Activated CD8-positive, alpha-beta memory T cell treated with anti-CD3 and anti-CD28 coated beads, Interleukin-2, amount 50 U/mL, for 1 hour (primary cell): ENCODE measurements at regions not wholly inside any gene's neighbourhood (a gene's known extent, or its start where the extent isn't known, plus 50 kb on each side); places are given as distances from the start of the nearest gene placed in this dataset.
"Not testable (repeated sequence)": the region's sequence is repeated elsewhere in the genome, so short reads cannot be mapped to it uniquely, and the experiment has no call there.

Experiments used
- DNase-seq: peaks from one replicate; pipeline ENCODE4 v3.0.0-alpha.2; 2020; ENCODE audit errors: extremely low read depth

- no peak for DNase-seq
Observed at GRCh38 chr5:67985686-67986387, 229.7 kb upstream of the PIK3R1 start.

GRCh38 chr5:67984546-67984945 lies 231.0 kb upstream of the PIK3R1 start:
- DNase-seq, result no peak

DNA sequence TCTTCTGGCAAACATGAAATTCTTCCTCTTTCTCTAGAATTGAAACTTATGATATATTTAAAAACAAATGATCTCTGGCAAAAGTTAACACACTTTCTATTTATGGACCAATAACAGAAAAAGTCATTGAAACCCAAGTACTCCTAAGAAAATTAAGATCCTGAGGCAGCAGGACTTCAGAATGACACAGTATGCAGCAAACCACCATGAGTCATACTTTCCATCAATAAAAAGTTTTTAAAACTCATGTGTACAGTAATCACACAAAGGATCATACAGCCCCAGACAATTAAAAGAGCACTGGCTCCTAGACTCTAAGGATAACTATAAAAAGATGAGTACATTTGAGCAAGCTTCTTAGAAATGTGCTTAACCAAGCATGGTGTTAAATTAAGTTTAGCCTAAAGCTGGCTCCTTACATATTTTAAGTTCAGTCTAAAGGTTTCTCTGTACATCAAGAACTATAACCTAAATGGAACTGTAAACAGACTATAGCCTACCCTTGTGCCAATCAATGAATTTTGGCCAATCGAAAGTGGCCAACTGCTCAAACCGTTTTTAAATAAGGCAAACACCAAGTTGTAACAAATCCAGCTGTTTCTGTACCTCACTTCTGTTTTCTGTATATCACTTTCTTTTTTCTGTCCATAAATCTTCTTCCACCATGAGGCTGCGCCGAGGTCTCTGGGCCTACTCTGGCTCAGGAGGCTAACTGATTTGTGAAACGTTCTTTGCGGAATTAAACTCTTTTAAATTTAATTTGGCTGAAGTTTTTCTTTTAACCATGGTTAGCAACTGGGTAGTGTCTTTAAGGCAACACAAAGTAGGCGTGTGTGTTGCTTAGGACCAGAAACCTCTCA lies 232.1 kb upstream of the PIK3R1 start:
- DNase-seq, result no peak

- DNase-seq, result not testable (repeated sequence)
Observed at GRCh38 chr5:67982160-67982559, 233.4 kb upstream of the PIK3R1 start.

DNA sequence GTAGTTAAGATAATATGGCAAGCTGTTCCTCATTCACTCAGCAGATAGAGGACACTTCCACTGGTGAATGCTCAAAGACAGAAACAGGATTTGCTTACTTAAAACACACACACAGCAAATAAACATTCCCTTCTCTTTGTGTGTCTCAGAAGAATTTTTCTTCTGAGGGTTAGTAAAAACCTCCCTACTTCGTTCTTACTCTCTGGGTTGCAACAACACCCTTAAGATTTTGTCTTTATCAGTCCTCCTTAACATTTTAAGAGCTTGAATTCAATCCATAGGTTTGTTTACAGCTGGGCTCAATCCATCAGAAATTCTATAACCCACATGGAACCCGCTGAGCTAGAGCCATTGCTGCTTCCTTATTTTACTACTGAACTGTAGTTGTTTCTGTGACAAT lies 237.4 kb upstream of the PIK3R1 start:
- no peak for DNase-seq

GRCh38 chr5:67976891-67977601 lies 238.5 kb upstream of the PIK3R1 start:
- DNase-seq, result no peak

- no peak for DNase-seq
Observed at GRCh38 chr5:67976181-67976580, 239.4 kb upstream of the PIK3R1 start.

GRCh38 chr5:67974471-67974870 lies 241.1 kb upstream of the PIK3R1 start:
- DNase-seq, result no peak

DNA sequence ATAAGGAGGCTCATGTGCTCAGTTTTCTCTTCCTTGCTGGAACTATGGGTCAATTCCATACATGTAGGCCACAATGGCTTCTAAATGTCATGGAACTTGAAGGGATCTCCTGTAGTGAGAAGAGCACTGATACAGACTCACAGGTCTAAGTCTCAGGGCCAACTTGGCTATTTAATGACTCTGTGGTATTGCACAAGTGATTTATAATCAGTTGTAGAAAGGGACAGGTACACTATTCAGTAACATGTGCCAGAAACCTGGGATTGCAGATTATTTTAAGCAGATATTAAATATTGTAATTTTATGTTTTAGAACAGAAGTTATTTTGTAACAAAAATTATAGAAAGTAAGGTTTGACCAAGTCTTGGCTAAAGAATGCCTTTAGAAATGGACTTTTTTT lies 241.5 kb upstream of the PIK3R1 start:
- DNase-seq, result no peak

DNA sequence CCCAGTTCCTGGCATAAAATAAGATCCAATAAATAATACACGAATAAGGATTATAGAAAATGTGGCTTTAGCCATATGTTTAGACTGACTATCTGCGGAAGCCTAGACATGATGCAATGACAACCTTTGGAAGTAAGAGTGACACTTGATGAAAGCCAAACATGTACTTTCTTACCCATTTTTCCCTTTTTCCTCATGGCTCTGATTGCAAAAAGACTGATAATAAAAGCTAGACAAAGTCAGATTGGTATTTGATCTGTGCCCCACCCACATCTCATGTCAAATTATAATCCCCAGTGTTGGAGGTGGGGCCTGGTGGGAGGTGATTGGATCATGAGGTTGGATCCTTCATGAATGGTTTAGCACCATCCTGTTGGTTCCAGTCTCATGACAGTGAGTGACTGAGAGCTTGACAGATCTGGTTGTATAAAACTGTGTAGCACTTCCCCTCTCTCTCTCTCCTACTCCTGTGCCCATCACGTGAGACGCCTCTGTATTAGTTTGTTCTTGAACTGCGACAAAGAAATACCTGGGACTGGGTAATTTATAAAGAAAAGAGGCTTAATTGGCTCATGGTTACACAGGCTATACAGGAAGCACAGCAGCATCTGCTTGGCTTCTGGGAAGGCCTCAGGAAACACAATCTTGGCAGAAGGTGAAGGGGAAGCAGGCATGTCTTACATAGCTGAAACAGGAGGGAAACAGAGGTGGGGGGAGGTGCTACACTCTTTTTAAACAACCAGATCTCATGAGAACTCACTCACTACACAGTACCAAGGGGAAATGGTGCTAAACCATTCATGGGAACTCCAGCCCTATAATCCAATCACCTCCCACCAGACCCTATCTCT lies 243.4 kb upstream of the PIK3R1 start:
- no peak for DNase-seq

DNA sequence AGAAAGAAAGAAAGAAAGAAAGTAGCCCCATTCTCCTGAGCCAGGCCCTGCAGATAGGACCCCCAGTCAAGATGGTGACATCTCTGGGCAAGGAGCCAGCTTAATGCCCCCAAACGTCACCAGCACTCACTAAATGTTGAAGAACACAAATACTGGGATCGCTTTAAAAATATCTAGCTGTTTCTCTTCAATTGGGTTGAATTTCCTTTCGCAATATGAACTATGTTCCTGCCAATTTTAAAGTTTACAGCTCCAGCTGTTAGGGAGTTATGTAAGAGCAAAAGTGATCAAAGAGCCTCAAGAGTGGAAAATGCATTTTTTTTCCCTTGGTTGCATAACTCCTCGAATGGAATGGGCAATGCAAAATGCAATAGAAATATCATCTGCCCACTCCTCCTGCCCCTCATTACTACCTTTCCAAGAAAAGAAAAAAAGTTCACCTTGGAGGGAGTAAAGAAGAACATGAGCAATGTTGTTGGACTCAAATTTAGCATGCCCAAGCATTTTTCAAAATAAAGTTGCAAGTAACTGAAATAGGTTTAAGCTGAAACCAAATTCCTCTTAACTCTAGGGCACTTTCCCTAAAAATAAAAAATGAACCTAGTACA lies 244.2 kb upstream of the PIK3R1 start:
- no peak for DNase-seq

- no peak for DNase-seq
Observed at GRCh38 chr5:67969631-67970030, 245.9 kb upstream of the PIK3R1 start.

DNA sequence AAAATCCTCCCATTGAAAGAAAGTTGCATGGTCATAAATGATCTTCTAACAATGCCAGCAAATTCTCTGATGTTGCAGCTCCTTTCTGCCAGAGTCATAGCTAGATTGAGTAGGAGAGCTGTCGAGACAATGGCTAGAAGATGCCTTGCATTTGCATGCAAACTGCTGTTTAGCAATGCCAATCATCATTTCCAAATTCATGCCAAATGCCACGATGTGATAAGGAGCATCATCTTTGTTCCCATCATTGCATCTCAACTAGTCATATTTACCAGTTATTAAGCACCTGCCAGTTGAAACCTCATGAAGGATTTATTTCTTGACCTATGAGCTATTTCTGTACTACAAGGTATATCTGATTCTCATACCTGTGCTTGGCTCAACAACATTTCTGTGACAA lies 246.4 kb upstream of the PIK3R1 start:
- DNase-seq, result no peak

- DNase-seq, result no peak
Observed at GRCh38 chr5:67966712-67967111, 248.8 kb upstream of the PIK3R1 start.

GRCh38 chr5:67964619-67965018 lies 250.9 kb upstream of the PIK3R1 start:
- DNase-seq, result no peak

DNA sequence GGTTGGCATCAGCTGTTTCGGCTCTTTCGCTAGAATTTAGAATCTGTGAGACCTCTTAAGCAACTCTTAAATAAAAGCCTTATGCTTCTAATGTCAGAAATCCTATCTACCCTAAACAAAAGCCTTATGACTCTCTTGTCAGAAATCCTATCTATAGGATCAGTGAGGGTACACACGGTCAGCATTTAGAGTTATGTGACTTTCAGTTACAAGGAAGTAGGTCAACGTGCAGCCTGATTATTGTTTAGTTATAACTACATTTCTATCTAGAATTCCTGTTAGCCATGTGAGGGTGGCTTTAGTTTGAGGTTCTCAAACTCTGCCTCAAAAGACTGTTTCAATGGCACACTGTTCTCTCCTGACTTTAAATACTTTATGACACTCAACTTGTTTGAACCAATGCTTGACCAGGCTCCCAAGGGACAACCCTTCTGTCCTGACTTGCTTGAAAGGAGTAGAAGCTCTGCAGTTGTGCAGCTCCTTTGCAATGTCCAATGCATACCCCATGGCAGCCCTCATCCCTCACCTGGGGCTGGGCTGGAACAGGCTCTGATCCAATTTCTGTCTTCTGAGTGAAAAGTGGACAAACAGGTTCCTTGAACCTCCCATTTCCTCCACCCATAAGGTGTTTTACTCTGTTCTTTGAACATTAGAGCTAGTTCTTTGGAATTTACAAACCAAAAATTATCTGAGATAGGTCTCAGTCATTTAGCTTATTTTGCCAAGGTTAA lies 251.6 kb upstream of the PIK3R1 start:
- DNase-seq, result no peak

DNA sequence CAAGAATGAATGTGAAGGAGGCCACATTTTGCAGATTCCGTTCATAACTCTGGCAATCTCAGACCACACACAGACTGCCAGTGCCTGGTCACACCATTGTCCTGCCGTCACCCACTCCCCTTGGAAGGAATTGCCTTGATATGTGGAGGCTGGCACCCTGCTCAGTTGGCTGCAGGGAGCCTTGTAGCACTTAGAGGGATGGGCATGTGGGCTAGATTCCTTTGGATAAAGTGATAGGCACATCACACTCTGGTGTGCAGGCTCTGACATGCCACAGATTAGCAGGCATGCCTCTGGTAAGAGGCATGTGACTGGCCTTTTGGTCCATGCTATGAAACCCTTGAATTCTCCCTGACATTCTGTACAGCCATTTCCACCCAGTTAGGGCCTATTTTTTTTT lies 254.6 kb upstream of the PIK3R1 start:
- no peak for DNase-seq

GRCh38 chr5:67957374-67957773 lies 258.2 kb upstream of the PIK3R1 start:
- no peak for DNase-seq

GRCh38 chr5:67954351-67954750 lies 261.2 kb upstream of the PIK3R1 start:
- DNase-seq, result no peak

DNA sequence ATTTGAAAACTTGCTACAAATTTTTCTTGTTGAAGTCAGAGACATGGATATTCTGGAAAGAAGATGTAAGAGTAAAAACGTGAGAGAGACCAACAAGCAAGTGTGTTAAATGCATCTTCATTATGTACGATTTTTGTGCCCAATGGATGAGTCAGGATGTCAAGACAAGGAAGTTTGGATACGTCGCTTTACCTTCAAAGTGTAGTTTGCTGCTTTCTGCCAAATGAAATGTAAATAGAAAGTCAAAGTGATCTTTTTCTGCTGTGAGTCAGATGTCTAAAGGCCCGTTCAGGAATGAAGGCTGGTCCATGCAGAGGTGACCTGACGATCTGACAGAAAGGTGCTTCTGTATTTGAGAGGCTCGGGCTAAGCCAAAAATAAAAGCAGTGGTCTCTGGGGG lies 273.1 kb upstream of the PIK3R1 start:
- DNase-seq, result no peak
